ENCODE measurements at regions not wholly inside any gene's neighbourhood (a gene's known extent, or its start where the extent isn't known, plus 50 kb on each side); places are given as distances from the start of the nearest gene placed in this dataset.

GRCh38 chr1:79817031-79817560, 810.6 kb upstream of the ADGRL4 start:
- no peaks in the 10 kb centered on the region for H3K36me3 ChIP-seq (ENCODE audit: insufficient read depth, low read depth, low read length)
- H3K4me1 ChIP-seq (ENCODE audit: insufficient read depth, low read length) = no peaks in the 10 kb centered on the region
- H3K4me3 ChIP-seq (ENCODE audit: low read length) = no peak overlapping the region
- no peaks in the 10 kb centered on the region for H3K9me3 ChIP-seq (ENCODE audit: insufficient read depth, low read depth, low read length)
- H3K27me3 ChIP-seq (ENCODE audit: insufficient read depth, low read length) = no peaks in the 10 kb centered on the region
- H3K9ac ChIP-seq (ENCODE audit: low read depth, low read length) = no peak overlapping the region
- H3K27ac ChIP-seq (ENCODE audit: low read length) = no peak overlapping the region

DNA sequence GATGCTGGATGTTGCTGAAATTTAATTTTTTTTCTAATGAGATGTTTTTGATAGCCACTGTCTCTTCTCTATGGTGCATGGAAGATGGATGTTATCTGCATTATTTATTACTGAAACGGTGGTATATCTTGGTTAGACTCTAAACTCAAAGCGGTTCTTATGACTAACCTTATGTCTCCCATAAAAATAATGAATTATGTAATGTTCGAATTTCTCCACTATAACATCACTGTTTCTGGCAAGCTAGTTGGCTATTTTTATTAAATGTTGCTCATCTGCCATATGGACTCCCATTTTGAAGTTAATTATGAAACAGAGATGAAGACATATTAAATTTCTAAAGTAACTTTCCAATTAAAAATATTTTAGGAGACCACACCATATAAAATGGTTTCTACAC, 808.6 kb upstream of the ADGRL4 start:
- no peaks in the 10 kb centered on the region for H3K36me3 ChIP-seq (ENCODE audit: insufficient read depth, low read depth, low read length)
- no peak overlapping the region for H3K9ac ChIP-seq (ENCODE audit: low read depth, low read length)
- no peaks in the 10 kb centered on the region for H3K4me1 ChIP-seq (ENCODE audit: insufficient read depth, low read length)
- no peak overlapping the region for H3K4me3 ChIP-seq (ENCODE audit: low read length)
- H3K9me3 ChIP-seq (ENCODE audit: insufficient read depth, low read depth, low read length) = no peaks in the 10 kb centered on the region
- no peaks in the 10 kb centered on the region for H3K27me3 ChIP-seq (ENCODE audit: insufficient read depth, low read length)
- H3K27ac ChIP-seq (ENCODE audit: low read length) = no peak overlapping the region

GRCh38 chr1:79811173-79811572, 804.6 kb upstream of the ADGRL4 start:
- Histone ChIP-seq H3K9ac (ENCODE audit: low read depth, low read length) (no peak overlapping the region), H3K27ac (ENCODE audit: low read length) (no peak overlapping the region), H3K9me3 (ENCODE audit: insufficient read depth, low read depth, low read length) (no peaks in the 10 kb centered on the region), H3K4me1 (ENCODE audit: insufficient read depth, low read length) (no peaks in the 10 kb centered on the region), H3K36me3 (ENCODE audit: insufficient read depth, low read depth, low read length) (no peaks in the 10 kb centered on the region), H3K4me3 (ENCODE audit: low read length) (no peak overlapping the region), H3K27me3 (ENCODE audit: insufficient read depth, low read length) (no peaks in the 10 kb centered on the region)

- no peaks in the 10 kb centered on the region for H3K4me1 ChIP-seq (ENCODE audit: insufficient read depth, low read length)
Observed at GRCh38 chr1:79808816-79809475, 802.4 kb upstream of the ADGRL4 start.

DNA sequence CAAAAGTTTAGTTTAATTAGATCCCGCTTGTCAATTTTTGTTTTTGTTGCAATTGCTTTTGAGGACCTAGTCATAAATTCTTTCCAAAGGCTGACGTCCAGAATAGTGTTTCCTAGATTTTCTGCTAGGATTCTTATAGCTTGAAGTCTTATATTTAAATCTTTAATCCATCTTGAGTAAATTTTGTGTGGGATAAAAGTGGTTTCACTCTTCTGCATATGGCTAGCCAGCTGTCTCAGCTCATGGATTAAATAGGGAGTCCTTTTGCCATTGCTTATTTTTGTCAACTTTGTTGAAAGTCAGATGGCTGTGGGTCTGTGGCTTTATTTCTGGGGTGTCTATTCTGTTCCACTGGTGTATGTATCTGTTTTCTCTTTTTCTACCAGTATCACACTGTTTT, 801.3 kb upstream of the ADGRL4 start:
- H3K27ac ChIP-seq (ENCODE audit: low read length) = no peak overlapping the region
- no peaks in the 10 kb centered on the region for H3K9me3 ChIP-seq (ENCODE audit: insufficient read depth, low read depth, low read length)
- H3K4me3 ChIP-seq (ENCODE audit: low read length) = no peak overlapping the region
- H3K36me3 ChIP-seq (ENCODE audit: insufficient read depth, low read depth, low read length) = no peaks in the 10 kb centered on the region
- no peaks in the 10 kb centered on the region for H3K27me3 ChIP-seq (ENCODE audit: insufficient read depth, low read length)
- no peaks in the 10 kb centered on the region for H3K4me1 ChIP-seq (ENCODE audit: insufficient read depth, low read length)
- H3K9ac ChIP-seq (ENCODE audit: low read depth, low read length) = no peak overlapping the region

More at GRCh38 chr1:79808816-79809475, 802.4 kb upstream of the ADGRL4 start:
- Histone ChIP-seq H3K27me3 (ENCODE audit: insufficient read depth, low read length) (no peaks in the 10 kb centered on the region), H3K27ac (ENCODE audit: low read length) (no peak overlapping the region), H3K9ac (ENCODE audit: low read depth, low read length) (no peak overlapping the region), H3K9me3 (ENCODE audit: insufficient read depth, low read depth, low read length) (no peaks in the 10 kb centered on the region), H3K36me3 (ENCODE audit: insufficient read depth, low read depth, low read length) (no peaks in the 10 kb centered on the region), H3K4me3 (ENCODE audit: low read length) (no peak overlapping the region)

DNA sequence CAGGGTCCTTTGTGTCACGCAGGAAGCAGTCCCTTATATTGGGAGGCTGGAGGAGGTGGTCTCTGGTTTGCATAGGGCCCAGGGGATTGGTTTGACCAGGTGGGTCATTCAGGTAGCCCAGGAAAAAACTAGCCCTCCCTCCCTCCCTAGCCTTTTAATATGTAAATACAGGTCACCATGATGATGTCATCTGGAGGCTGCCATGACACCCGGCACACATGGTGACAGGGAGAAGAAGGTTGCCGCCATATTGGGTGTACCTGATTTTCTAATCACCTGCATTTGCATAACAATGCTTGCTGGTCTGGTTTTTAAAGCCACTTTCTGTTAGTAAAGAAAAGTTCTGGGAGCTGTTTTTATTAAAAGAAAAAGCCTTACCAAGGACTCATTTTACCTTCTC, 791.0 kb upstream of the ADGRL4 start:
- Histone ChIP-seq H3K4me3 (ENCODE audit: low read length) (no peak overlapping the region), H3K9ac (ENCODE audit: low read depth, low read length) (no peak overlapping the region), H3K9me3 (ENCODE audit: insufficient read depth, low read depth, low read length) (no peaks in the 10 kb centered on the region; the same call in 1 of the 2 replicates), H3K4me1 (ENCODE audit: insufficient read depth, low read length) (no peaks in the 10 kb centered on the region), H3K36me3 (ENCODE audit: insufficient read depth, low read depth, low read length) (no peaks in the 10 kb centered on the region), H3K27me3 (ENCODE audit: insufficient read depth, low read length) (no peaks in the 10 kb centered on the region), H3K27ac (ENCODE audit: low read length) (no peak overlapping the region)

GRCh38 chr1:79796434-79796833, 789.9 kb upstream of the ADGRL4 start:
- Histone ChIP-seq H3K4me1 (ENCODE audit: insufficient read depth, low read length) (no peaks in the 10 kb centered on the region), H3K36me3 (ENCODE audit: insufficient read depth, low read depth, low read length) (no peaks in the 10 kb centered on the region), H3K9ac (ENCODE audit: low read depth, low read length) (no peak overlapping the region)

GRCh38 chr1:79792219-79792930, 785.8 kb upstream of the ADGRL4 start:
- no peaks in the 10 kb centered on the region; the same call in 1 of the 2 replicates for H3K9me3 ChIP-seq (ENCODE audit: insufficient read depth, low read depth, low read length)
- no peak overlapping the region for H3K9ac ChIP-seq (ENCODE audit: low read depth, low read length)
- H3K36me3 ChIP-seq (ENCODE audit: insufficient read depth, low read depth, low read length) = no peaks in the 10 kb centered on the region
- H3K27me3 ChIP-seq (ENCODE audit: insufficient read depth, low read length) = no peaks in the 10 kb centered on the region
- H3K4me1 ChIP-seq (ENCODE audit: insufficient read depth, low read length) = no peaks in the 10 kb centered on the region
- no peak overlapping the region for H3K27ac ChIP-seq (ENCODE audit: low read length)
- H3K4me3 ChIP-seq (ENCODE audit: low read length) = no peak overlapping the region

More at GRCh38 chr1:79796434-79796833, 789.9 kb upstream of the ADGRL4 start:
- Histone ChIP-seq H3K27ac (ENCODE audit: low read length) (no peak overlapping the region), H3K4me3 (ENCODE audit: low read length) (no peak overlapping the region), H3K9me3 (ENCODE audit: insufficient read depth, low read depth, low read length) (no peaks in the 10 kb centered on the region; the same call in 1 of the 2 replicates), H3K27me3 (ENCODE audit: insufficient read depth, low read length) (no peaks in the 10 kb centered on the region)

- Histone ChIP-seq H3K9me3 (ENCODE audit: insufficient read depth, low read depth, low read length) (no peaks in the 10 kb centered on the region; the same call in 1 of the 2 replicates), H3K4me3 (ENCODE audit: low read length) (no peak overlapping the region), H3K9ac (ENCODE audit: low read depth, low read length) (no peak overlapping the region), H3K4me1 (ENCODE audit: insufficient read depth, low read length) (no peaks in the 10 kb centered on the region), H3K27ac (ENCODE audit: low read length) (no peak overlapping the region), H3K27me3 (ENCODE audit: insufficient read depth, low read length) (no peaks in the 10 kb centered on the region), H3K36me3 (ENCODE audit: insufficient read depth, low read depth, low read length) (no peaks in the 10 kb centered on the region)
Observed at GRCh38 chr1:79791488-79792218, 785.1 kb upstream of the ADGRL4 start.

- Histone ChIP-seq H3K9me3 (ENCODE audit: insufficient read depth, low read depth, low read length) (no peaks in the 10 kb centered on the region; the same call in 1 of the 2 replicates), H3K9ac (ENCODE audit: low read depth, low read length) (no peak overlapping the region), H3K36me3 (ENCODE audit: insufficient read depth, low read depth, low read length) (no peaks in the 10 kb centered on the region), H3K4me1 (ENCODE audit: insufficient read depth, low read length) (no peaks in the 10 kb centered on the region), H3K27ac (ENCODE audit: low read length) (no peak overlapping the region), H3K27me3 (ENCODE audit: insufficient read depth, low read length) (no peaks in the 10 kb centered on the region), H3K4me3 (ENCODE audit: low read length) (no peak overlapping the region)
Observed at GRCh38 chr1:79790950-79791349, 784.4 kb upstream of the ADGRL4 start.

DNA sequence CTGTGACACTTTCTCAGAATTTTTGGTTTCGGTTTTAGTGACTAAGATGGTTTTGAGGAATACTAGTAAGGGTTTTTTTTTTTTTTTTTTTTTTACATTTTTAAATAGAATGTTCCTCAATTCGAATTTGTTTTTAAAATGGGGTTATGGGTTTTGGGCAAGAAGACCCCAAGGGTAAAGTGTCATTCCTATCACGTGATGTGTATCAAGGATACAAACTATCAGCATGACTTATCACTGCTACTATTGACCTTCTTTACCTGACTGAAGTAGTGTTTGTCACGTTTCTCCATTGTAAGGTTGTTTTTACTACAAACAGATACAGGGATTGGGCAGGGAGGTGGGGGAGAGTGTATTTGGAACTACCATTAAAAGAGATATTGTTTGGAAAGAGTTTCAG, 781.1 kb upstream of the ADGRL4 start:
- Histone ChIP-seq H3K4me1 (ENCODE audit: insufficient read depth, low read length) (no peaks in the 10 kb centered on the region), H3K9me3 (ENCODE audit: insufficient read depth, low read depth, low read length) (no peaks in the 10 kb centered on the region), H3K9ac (ENCODE audit: low read depth, low read length) (no peak overlapping the region), H3K36me3 (ENCODE audit: insufficient read depth, low read depth, low read length) (no peaks in the 10 kb centered on the region), H3K27ac (ENCODE audit: low read length) (no peak overlapping the region), H3K4me3 (ENCODE audit: low read length) (no peak overlapping the region), H3K27me3 (ENCODE audit: insufficient read depth, low read length) (no peaks in the 10 kb centered on the region)

All from iPS-20b (cell line).